ENCODE measurements at regions not wholly inside any gene's neighbourhood (a gene's known extent, or its start where the extent isn't known, plus 50 kb on each side); places are given as distances from the start of the nearest gene placed in this dataset.
"Not testable (repeated sequence)": the region's sequence is repeated elsewhere in the genome, so short reads cannot be mapped to it uniquely, and the experiment has no call there.

DNA sequence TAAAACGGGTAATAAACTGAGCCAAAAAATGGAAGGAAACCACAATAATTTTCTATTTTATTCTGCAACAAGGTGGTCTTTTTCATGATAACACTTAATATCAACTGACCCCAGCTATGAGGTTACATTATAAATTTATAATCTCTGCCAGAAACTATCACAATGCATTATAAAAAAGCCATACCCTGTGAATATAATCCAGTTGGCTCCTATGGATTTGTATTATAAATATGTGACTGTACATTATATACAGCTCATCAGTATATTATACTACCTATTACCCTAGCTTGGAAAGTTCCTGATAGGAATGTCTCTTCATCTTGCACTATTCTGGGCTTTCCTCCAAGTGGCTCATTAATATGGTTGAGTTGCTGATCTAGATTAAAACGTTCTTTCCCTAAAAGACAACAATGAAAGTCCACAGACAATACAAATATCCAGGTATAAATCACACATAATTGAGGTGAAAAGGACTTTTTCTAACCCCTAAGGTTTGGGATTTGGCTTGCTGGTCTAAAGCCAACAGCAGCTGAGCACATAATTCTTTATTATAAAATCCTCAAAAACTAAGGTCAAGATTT is 487.7 kb downstream of the TTLL7 start:
- no peak for DNase-seq (ENCODE audit: low spot score)

DNA sequence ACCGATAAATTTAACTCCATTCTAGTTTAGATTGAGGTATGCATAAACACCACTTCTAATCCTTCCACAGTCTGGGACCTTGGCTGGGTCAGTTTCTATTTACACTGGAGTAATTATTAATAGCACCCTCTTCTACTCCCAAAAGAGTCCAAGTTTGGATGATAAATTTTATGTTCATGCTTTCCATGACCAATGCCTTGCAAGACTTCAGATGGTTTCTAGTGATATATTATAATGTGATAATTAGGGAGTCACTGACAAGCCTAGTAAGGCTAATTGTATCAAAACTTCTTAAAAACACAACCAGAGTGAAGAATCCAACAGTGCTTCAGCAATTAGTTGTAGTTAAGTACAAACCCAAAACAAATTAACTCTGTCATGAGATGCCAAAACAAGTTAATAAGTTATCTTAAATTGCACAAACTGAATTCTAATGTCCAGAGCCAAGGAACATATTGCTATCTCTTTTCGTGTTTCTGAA is 489.6 kb downstream of the TTLL7 start:
- DNase-seq (ENCODE audit: low spot score): no peak

DNA sequence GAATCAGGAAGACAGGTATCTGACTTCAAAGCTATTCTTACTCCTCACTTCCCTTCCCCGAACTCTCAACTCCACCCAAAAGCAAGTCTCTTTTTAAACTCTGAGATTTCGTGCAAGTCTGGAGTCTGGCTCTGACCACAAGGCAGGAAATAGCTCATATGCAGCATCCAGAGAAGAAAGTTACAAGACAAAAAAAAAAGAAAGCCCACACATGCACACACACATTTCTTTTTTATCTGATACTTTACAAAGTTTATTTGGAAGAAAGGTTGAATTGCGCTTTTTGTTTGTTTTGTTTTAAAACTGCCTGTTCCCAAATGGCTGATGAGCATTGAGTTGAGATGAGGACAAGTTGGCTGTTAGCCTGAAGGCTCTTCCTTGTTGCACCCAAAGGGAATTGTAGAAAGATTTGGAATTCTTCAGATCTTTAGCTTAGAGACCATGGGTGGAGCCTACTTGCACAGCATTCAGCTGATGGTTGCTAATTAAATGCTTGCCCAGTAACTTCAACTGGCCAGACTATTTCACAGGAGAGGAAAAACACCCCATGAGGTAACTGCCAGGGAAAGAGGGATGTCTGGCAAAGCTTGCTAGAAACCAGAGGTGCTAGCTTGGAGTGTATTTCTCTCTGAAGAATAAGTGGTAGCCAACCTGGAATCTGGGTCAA is 490.3 kb downstream of the TTLL7 start:
- DNase-seq (ENCODE audit: low spot score): peak; percentile 17

DNA sequence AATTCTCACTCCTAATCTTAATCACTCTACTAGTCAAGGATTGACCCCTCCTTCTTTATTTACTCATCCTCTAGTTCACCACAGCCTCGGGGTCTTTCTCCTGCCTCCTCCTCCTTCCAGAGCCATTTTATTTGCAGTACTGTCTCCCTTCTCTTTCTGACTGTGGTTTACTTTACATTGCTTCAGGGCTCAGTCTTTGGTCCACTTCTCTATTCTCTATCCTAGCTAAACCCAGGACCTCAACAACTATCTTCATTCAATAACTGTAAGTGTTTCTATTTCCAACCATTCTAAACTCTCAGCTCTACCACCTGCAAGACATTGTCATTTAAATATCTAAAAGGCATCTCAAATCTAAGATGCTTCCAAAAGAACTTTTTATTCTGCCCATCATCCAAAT is 493.8 kb downstream of the TTLL7 start:
- no peak for DNase-seq (ENCODE audit: low spot score)

DNA sequence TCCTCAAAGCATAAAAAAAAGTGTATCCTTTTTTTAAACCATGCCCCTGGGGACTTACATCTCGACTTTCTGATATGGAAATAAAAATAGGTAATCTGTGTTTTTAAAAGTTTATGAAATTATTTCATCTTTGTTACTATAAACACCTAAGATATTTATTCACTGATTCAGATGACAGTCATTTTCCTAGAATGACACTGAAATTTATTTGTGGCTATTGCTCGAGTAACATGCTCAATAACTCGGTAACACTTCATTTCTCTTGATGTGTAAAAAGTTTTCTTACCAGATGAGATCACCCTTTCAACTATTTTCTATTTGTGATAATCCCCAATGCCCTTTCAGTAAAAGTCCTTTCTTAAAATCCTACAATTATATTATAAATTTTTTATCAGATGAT is 495.8 kb downstream of the TTLL7 start:
- DNase-seq (ENCODE audit: low spot score): no peak

DNA sequence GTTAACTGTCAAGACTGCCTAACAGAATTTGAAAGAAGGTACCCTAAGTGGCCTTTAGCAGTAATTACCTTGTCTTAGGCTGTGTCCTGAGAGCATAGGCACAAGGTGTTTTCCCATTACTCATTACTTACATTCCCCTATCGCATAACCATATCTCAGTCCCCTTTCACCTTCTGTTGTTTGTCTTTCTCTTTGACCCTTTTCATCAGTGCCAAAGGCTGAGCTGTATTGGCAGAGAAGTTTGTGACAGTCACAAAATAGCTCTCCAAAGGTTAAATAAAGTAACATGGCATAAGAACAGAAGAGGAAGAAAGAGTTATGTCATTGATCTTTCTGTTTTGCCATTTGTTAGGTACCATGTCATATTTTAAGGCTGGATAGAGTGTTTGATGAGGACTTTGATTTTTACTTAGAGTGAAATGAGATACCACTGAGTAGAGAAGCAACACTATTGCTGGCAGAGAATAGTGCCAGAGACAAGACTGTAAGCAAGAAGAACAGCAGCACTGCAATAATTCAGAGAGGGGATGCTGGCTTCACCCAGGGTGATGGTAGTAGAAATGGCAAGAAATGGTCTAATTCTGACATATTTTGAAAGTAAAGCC is 497.8 kb downstream of the TTLL7 start:
- no peak for DNase-seq (ENCODE audit: low spot score)

DNA sequence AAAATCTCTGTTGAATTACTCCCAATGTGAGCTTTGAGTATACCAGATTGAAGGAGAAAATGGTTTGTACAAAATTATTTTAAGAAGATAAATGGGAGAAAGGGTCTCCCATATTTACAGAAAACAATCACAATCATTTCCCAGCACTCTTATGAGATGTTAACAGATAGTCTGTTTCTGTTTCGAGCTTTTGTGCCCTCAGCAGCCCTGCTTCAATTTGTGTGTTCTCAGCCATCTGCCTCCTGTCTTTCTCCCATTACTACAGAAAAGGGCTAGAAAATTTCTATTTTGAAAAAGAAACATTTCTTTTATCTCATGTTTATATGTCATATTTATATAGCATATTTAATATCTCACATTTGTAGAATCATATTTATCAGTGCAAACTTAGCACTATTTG is 498.4 kb downstream of the TTLL7 start:
- no peak for DNase-seq (ENCODE audit: low spot score)

DNA sequence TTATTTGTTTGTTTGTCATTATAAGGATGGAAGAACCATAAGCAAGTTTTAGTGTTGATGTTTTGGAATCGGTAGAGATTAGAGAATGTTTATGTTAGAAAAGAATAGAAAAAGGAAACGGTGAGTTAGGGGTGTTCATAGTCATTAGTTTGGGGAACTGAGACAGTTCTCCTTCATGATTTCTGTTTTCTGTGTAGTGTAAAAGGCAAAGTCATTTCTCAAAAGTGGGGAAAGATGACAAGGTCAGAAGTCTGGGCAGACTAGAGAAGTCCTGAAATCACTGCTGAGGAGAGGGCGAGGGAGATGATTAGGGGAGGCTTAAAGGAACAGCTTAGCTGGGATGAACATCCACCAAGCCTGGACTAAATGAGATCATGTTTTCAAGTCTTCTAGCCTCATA is 498.9 kb downstream of the TTLL7 start:
- no peak for DNase-seq (ENCODE audit: low spot score)

DNA sequence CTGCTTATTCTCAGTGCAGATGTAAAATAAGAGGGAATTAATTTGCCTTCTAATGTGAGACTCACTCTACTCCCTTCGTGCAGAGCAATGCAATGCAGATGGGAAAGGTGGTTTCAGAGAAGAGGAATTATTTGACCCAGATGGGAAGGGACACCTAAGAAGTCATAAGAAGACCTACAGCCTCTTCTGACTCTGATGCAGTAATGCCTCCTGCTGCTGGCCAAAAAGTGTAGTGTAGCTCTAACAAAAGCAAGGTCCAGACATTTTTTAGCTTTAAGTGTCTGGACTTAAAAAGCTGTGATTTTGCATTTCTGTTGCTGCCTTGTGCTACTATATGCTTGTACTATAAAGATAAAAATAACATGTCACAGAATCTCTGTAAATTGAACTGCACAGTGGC is 501.4 kb downstream of the TTLL7 start:
- no peak for DNase-seq (ENCODE audit: low spot score)

DNA sequence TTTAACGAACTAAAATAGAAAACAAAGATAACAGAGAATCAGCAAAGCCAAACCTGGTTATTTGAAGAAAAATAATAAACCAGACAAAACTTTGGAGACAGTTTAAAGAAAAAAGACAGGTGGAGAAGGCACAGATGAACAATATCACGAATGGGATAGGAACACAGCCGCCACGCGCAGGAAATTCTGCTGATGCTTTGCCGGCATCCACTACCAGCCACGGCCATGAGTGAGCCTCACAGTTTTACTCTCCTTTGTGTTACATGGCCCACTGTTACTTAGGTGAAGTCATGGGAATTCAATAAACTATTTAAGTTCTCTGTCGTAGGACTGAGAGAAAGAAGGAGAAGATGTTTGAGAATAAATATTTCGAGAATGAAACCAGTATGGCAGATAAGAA is 503.4 kb downstream of the TTLL7 start:
- DNase-seq (ENCODE audit: low spot score): no peak

DNA sequence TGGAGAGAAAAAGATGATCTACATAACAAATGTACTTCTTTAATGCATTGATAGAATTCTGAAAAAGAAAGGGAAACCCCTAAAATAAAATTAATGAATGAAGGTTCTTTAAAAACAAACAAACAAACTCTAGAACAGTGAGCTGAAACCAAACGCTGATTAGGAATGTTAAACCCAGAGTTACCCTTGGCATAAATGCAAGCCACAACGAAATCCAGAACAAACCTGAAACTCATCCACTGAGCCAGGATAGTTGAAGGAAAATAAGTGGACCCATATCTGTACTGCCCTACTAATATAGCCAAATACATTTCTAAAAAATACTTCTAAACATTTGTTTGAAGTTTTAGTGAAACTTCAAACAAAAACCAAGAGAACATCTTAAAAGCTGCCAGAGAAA is 505.3 kb downstream of the TTLL7 start:
- no peak for DNase-seq (ENCODE audit: low spot score)

DNA sequence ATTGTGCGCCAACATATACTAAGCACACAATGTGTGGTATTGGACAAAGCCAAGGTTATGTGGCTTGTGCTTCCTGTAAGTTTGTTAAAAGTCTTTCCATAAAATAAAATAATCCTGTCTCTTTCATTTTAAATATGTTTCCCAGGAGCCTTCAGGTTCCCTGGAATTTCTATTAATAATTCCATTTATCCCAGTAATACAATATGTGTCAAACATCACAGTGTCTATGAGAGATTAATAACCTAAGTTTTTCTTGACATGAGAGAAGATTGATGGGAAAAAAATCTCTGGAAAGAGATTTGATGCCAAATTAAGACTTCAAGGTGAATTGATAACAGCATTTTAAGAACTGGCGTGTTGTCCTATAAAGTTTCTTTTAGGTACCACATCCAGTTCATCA is 507.0 kb downstream of the TTLL7 start:
- DNase-seq (ENCODE audit: low spot score): no peak

DNA sequence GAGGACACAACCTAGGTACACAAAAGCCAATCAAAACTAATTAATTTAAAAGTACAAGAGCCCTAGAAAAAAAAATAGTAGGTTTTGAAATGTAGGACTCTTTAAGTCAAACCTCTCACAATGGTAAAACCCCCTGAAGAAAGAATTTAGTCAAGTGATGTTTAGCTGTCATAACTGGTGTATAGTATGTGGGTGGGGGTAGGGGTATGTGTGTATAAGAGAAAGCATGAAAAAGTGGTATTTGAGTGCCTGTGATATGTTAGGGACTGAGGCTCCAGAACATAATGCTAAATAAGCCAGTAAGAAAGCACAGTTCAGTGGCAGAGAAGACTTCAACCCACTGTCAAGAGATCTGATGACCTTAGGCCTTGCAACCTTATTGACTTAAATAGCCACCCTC is 507.9 kb downstream of the TTLL7 start:
- no peak for DNase-seq (ENCODE audit: low spot score)

DNA sequence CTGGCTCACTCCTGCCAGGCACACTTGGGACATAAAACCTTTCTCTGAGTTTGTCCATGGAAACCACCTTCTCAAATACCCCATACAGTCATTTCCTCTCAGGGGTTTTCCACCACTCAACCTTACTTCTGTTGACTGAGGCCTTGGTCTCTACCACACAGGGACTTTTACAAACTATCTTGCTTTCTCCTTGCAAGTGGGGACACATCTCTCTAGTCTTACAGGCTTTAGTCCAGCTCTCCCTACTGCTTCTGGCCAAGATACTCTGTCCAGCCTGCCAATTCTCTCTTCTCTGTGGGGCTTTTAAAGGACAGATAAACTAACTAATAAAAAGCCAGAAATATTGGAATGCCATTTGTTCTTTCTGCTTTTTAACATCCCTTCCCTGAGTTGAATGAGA is 510.8 kb downstream of the TTLL7 start:
- DNase-seq (ENCODE audit: low spot score): not testable (repeated sequence)

DNA sequence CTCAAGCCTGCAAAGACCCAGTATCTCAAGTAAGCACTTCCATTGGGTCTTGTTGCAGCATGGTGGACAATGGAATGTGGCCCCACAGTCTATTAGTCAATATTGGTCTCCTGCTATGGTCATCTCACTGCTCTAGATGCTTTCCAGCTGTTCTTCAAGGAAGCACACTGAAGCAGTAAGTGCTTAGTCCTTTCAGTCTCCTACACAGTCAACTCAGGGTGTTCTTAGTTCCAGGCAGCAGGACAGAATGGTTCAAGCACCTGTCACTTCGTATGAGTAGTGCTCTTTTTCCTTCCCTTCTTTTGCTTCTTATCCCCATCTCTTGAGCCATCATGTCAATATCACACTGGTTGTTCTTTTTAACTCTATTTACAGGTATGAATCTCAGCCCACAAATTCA is 511.5 kb downstream of the TTLL7 start:
- not testable (repeated sequence) for DNase-seq (ENCODE audit: low spot score)

DNA sequence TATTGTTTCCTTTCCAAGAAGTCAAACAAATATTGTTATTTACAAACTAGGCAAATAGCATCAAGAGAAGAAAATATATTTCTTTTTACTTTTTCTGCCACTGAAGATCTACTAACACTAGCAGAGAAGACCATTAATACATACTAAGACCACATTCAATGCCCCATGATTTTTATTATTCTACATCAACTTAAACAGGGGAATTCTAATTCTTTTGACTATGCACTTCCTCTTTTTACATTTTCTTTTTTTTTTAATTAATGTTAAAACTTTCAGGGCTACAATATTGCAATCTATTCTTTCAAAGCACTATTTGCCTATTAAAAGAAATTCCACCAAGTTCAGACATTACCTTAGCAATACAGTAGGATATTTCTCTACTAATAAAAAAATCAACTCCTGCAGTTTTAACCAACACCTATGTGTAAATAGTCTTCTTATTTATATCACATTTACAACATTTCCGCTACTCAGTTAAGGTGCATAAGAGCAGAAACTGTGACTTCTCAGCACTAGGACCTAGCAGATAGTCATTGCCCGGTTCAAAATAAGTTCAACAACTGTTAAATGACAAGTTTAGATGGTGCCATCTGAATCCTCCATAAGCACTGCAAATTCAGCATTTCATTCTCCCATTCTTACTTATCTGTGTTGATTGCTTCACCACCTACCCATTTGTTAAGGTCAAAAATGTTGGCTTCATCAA is 513.5 kb downstream of the TTLL7 start:
- DNase-seq (ENCODE audit: low spot score): not testable (repeated sequence)

DNA sequence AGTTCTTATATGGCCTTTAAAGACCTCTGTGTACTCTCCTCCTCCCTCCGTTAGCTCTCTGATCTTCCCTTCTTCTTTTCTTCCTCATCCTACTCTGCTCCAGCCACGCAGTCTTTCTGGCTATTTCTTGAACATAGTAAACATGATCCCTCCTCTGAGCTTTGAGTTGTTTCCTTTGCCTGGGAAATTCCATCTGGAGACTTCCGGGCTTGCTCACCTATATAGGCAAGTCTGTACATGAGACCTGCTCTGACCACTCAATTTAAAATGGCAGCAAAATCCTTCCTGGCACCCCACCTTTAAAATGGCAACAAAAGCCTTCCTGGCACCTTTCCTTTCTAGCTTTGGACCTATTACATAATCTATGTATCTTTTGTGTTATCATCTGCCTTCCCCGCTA is 517.6 kb downstream of the TTLL7 start:
- not testable (repeated sequence) for DNase-seq (ENCODE audit: low spot score)

DNA sequence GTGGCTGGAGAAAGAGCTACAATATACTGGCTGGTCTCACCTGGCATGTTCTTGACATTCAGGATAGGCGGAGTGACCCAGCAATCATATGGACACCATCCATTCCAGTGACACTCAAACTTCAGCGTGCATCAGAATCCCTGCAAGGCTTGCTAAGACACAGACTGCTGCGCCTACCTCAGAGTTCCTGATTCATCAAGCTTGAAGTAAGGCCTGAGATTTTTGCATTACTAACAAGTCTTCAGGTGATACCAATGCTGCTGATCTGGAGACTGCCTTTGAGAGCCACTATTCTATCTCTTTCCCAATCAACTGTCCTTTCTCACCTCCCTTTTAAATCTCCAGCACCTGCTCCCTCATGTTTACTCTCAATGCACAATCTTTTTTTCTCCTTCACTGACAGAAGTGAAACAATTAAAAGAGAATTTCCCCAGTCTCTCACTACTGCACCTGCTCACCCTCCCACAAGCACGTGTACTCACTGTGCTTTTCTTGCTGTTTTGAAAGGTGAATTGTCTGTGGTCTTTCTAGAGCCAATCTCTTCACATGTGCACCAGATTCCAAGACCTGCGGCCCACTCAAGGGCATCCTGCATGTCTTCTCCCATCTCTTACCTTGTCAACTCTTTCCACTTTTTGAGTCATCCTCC is 519.2 kb downstream of the TTLL7 start:
- not testable (repeated sequence) for DNase-seq (ENCODE audit: low spot score)

DNA sequence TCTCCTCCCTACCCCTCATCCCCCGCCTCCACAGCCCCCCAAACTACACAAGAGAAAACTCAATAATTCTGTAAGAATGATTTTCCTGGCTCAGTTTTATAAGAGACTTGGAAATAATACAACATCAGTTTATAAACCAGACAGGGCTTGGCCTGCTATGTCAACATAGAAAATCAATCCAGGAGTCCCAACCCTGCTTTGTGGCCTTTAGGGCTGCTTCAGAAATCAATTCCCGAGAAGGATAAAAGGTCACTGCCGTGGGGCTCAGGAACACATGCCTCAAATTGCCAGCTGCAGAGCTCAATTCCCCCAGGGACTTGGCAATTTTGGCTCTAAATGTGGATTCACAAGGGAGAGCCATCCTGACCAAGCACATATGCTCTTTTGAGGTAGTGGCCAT is 520.8 kb downstream of the TTLL7 start:
- not testable (repeated sequence) for DNase-seq (ENCODE audit: low spot score)

DNA sequence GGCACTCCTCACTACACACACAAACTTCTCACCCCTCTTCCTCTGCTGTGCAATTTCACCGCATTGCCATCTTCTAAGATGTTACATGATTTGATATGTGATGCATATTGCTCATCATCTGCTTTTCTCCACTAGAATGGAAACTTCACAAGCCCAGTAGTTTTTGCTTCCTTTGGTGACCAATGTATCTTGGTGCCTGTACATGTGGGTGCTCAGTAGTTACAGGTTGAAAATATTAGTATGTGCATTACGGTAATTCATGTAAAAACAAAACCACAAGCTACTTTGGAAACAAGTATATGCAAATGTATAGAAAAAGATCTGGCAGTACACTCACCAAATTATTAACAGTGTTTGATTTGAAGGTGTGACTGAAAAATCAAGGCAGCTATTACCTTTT is 522.4 kb downstream of the TTLL7 start:
- DNase-seq (ENCODE audit: low spot score): not testable (repeated sequence)

DNA sequence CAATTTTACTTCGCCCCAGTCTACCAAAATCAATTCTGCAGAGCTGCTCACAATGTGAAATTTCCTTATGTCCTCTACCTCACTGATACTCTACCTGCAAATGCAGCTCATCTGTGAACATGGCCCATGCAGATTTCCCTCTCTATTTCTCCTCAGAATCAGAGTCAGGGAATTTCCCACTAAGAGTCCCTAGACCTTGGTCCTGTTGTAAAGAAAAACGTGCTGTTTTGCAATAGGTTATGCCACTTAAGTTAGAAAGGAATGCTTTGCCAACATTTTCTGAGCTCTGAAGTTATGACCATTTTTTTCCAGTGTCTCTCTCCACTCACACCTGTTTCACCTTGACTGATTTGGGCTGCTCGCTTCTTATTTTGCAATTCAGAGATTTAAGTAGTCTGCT is 524.0 kb downstream of the TTLL7 start:
- not testable (repeated sequence) for DNase-seq (ENCODE audit: low spot score)

DNA sequence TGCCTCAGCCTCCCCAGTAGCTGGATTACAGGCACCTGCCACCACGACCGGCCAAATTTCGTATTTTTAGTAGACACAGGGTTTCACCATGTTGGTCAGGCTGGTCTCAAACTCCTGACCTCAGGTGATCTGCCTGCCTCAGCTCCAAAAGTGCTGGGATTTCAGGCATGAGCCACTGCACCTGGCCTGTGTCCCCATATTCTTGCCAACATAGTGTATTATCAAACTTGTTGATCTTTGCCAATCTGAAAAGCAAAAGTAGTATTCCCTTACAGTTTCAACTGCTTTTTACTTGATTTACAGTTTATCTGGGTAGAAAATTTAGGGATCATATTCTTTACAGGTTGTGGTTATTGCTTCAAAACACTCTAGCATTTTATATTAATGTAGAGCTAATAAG is 524.9 kb downstream of the TTLL7 start:
- not testable (repeated sequence) for DNase-seq (ENCODE audit: low spot score)

Measured in putamen (tissue), 1 donor.